IPS-18c (cell line): ENCODE measurements at regions not wholly inside any gene's neighbourhood (a gene's known extent, or its start where the extent isn't known, plus 50 kb on each side); places are given as distances from the start of the nearest gene placed in this dataset.
"Not testable (repeated sequence)": the region's sequence is repeated elsewhere in the genome, so short reads cannot be mapped to it uniquely, and the experiment has no call there.

Experiments
- H3K4me3 ChIP-seq: 2 replicates; pipeline ENCODE4 v1.7.0; 2013; ENCODE audit warnings: low read depth, mild to moderate bottlenecking, low read length, moderate library complexity; ENCODE audit not compliant: insufficient read depth
- H3K9me3 ChIP-seq: one replicate; pipeline ENCODE4 v1.6.1; 2013; ENCODE audit warnings: mild to moderate bottlenecking, low read length, moderate library complexity; ENCODE audit not compliant: control insufficient read depth, insufficient read depth

- Histone ChIP-seq H3K9me3 (no peaks in the 10 kb centered on the region), H3K4me3 (no peak overlapping the region)
Observed at GRCh38 chr4:33785843-33786242, 2458.5 kb downstream of the ARAP2 start.

- Histone ChIP-seq H3K4me3 (no peak overlapping the region), H3K9me3 (no peaks in the 10 kb centered on the region)
Observed at GRCh38 chr4:33802578-33802977, 2441.7 kb downstream of the ARAP2 start.

GRCh38 chr4:33825685-33826084, 2418.6 kb downstream of the ARAP2 start:
- Histone ChIP-seq H3K4me3 (no peak overlapping the region), H3K9me3 (no peaks in the 10 kb centered on the region)

- not testable (repeated sequence) for H3K9me3 ChIP-seq
Observed at GRCh38 chr4:33829356-33829755, 2415.0 kb downstream of the ARAP2 start.

GRCh38 chr4:33831442-33832066, 2412.8 kb downstream of the ARAP2 start:
- Histone ChIP-seq H3K4me3 (no peak overlapping the region), H3K9me3 (no peaks in the 10 kb centered on the region)

More at GRCh38 chr4:33829356-33829755, 2415.0 kb downstream of the ARAP2 start:
- H3K4me3 ChIP-seq = not testable (repeated sequence)

- not testable (repeated sequence) for H3K4me3 ChIP-seq, H3K9me3 ChIP-seq
Observed at GRCh38 chr4:33835764-33836163, 2408.6 kb downstream of the ARAP2 start.

GRCh38 chr4:33837043-33837838, 2407.1 kb downstream of the ARAP2 start:
- Histone ChIP-seq H3K9me3 (no peaks in the 10 kb centered on the region), H3K4me3 (no peak overlapping the region)

GRCh38 chr4:33841120-33841519, 2403.2 kb downstream of the ARAP2 start:
- Histone ChIP-seq H3K9me3 (no peaks in the 10 kb centered on the region), H3K4me3 (no peak overlapping the region)

GRCh38 chr4:33850371-33850902, 2393.9 kb downstream of the ARAP2 start:
- no peak overlapping the region for H3K4me3 ChIP-seq

GRCh38 chr4:33853670-33854069, 2390.6 kb downstream of the ARAP2 start:
- not testable (repeated sequence) for H3K9me3 ChIP-seq, H3K4me3 ChIP-seq

More at GRCh38 chr4:33850371-33850902, 2393.9 kb downstream of the ARAP2 start:
- peaks cover 4% of the 10 kb centered on the region for H3K9me3 ChIP-seq

- H3K4me3 ChIP-seq = no peak overlapping the region
Observed at GRCh38 chr4:33864290-33864859, 2379.9 kb downstream of the ARAP2 start.

GRCh38 chr4:33873791-33874190, 2370.5 kb downstream of the ARAP2 start:
- no peak overlapping the region for H3K4me3 ChIP-seq
- no peaks in the 10 kb centered on the region for H3K9me3 ChIP-seq

More at GRCh38 chr4:33864290-33864859, 2379.9 kb downstream of the ARAP2 start:
- no peaks in the 10 kb centered on the region for H3K9me3 ChIP-seq

- H3K9me3 ChIP-seq = no peaks in the 10 kb centered on the region
- no peak overlapping the region for H3K4me3 ChIP-seq
Observed at GRCh38 chr4:33878710-33879109, 2365.6 kb downstream of the ARAP2 start.

GRCh38 chr4:33881176-33881575, 2363.1 kb downstream of the ARAP2 start:
- no peaks in the 10 kb centered on the region for H3K9me3 ChIP-seq
- no peak overlapping the region for H3K4me3 ChIP-seq

GRCh38 chr4:33882246-33882990, 2361.9 kb downstream of the ARAP2 start:
- H3K9me3 ChIP-seq = no peaks in the 10 kb centered on the region
- no peak overlapping the region for H3K4me3 ChIP-seq

- no peak overlapping the region for H3K4me3 ChIP-seq
- H3K9me3 ChIP-seq = no peaks in the 10 kb centered on the region
Observed at GRCh38 chr4:33883111-33883510, 2361.2 kb downstream of the ARAP2 start.

- Histone ChIP-seq H3K4me3 (no peak overlapping the region), H3K9me3 (no peaks in the 10 kb centered on the region)
Observed at GRCh38 chr4:33886356-33886755, 2358.0 kb downstream of the ARAP2 start.
